Smooth muscle cell (in vitro differentiated cells): ENCODE measurements at regions not wholly inside any gene's neighbourhood (a gene's known extent, or its start where the extent isn't known, plus 50 kb on each side); places are given as distances from the start of the nearest gene placed in this dataset.

ENCODE experiments used
- DNase-seq: peaks from one replicate; lab custom pipeline; 2025; ENCODE audit not compliant: unreplicated experiment; lab: John Stamatoyannopoulos, UW
- H2AFZ ChIP-seq: fragments of 200-600 bp; sonication (generic); 2 replicates; pipeline ENCODE4 v1.6.0; 2016; ENCODE audit warnings: antibody characterized with exemption, low read depth, mild to moderate bottlenecking
- H3F3A ChIP-seq: fragments of 200-600 bp; sonication (generic); 2 replicates; pipeline ENCODE4 v1.6.0; 2017; ENCODE audit warnings: antibody characterized with exemption, low read depth
- H3K27ac ChIP-seq: fragments of 200-600 bp; sonication (generic); 2 replicates; pipeline ENCODE4 v1.5.1; 2016; ENCODE audit warnings: low read depth, mild to moderate bottlenecking
- H3K27me3 ChIP-seq: fragments of 200-600 bp; sonication (generic); 2 replicates; pipeline ENCODE4 v1.6.1; 2016; ENCODE audit warnings: low read depth, mild to moderate bottlenecking
- H3K36me3 ChIP-seq: fragments of 200-600 bp; sonication (generic); 2 replicates; pipeline ENCODE4 v1.5.1; 2016; ENCODE audit warnings: low read depth
- H3K4me1 ChIP-seq: fragments of 200-600 bp; sonication (generic); 2 replicates; pipeline ENCODE4 v1.5.1; 2016; ENCODE audit warnings: low read depth
- H3K4me2 ChIP-seq: fragments of 200-600 bp; sonication (generic); 2 replicates; pipeline ENCODE4 v1.6.0; 2016; ENCODE audit warnings: mild to moderate bottlenecking
- H3K4me3 ChIP-seq: fragments of 200-600 bp; sonication (generic); 2 replicates; pipeline ENCODE4 v1.5.1; 2016; ENCODE audit warnings: mild to moderate bottlenecking
- H3K79me2 ChIP-seq: fragments of 200-600 bp; sonication (generic); 2 replicates; pipeline ENCODE4 v1.6.0; 2016; ENCODE audit warnings: low read depth, mild to moderate bottlenecking
- H3K9ac ChIP-seq: fragments of 200-600 bp; sonication (generic); 2 replicates; pipeline ENCODE4 v1.6.0; 2016; ENCODE audit warnings: low read depth
- H3K9me3 ChIP-seq: fragments of 200-600 bp; sonication (generic); replicated peaks from 2 replicates; pipeline ENCODE4 v1.5.1; 2016; ENCODE audit warnings: low read depth
- H4K20me1 ChIP-seq: fragments of 200-600 bp; sonication (generic); 2 replicates; pipeline ENCODE4 v1.6.0; 2016; ENCODE audit warnings: low read depth
- CTCF ChIP-seq: fragments of 200-600 bp; sonication (generic); IDR thresholded peaks from 2 replicates; pipeline ENCODE4 v1.5.1; 2017; ENCODE audit warnings: borderline replicate concordance, mild to moderate bottlenecking, antibody characterized with exemption; ENCODE audit not compliant: insufficient read depth, poor library complexity, severe bottlenecking
- WGBS: methylation state at CpG from one replicate; pipeline ENCODE4 v1.1.7; 2016; ENCODE audit warnings: low lambda C conversion rate; 5-methylcytosine and 5-hydroxymethylcytosine counted together

- no peaks in the 10 kb centered on the region for H4K20me1 ChIP-seq
- no peak overlapping the region for H3K27ac ChIP-seq
- no peak overlapping the region for H3K4me3 ChIP-seq
- no peaks in the 10 kb centered on the region for H3K9me3 ChIP-seq
- no peaks in the 10 kb centered on the region for H3K4me1 ChIP-seq
- H3K4me2 ChIP-seq, result no peak overlapping the region
- DNase-seq, result no peak
- H3K9ac ChIP-seq, result no peak overlapping the region
- H3K27me3 ChIP-seq, result no peaks in the 10 kb centered on the region
- no peak for TF ChIP-seq CTCF
- no peak overlapping the region for H2AFZ ChIP-seq
- no peaks in the 10 kb centered on the region for H3K79me2 ChIP-seq
- H3F3A ChIP-seq, result no peaks in the 10 kb centered on the region
- no peaks in the 10 kb centered on the region for H3K36me3 ChIP-seq
Measured at GRCh38 chr13:83825676-83826075, 56.6 kb downstream of the SLITRK1 start.

GRCh38 chr13:83824560-83824959, 57.7 kb downstream of the SLITRK1 start:
- H4K20me1 ChIP-seq, result no peaks in the 10 kb centered on the region
- H3K9me3 ChIP-seq, result no peaks in the 10 kb centered on the region
- H3F3A ChIP-seq, result no peaks in the 10 kb centered on the region
- H3K36me3 ChIP-seq, result no peaks in the 10 kb centered on the region
- 92% methylated on average over 8 of the region's 8 CpGs for WGBS
- H2AFZ ChIP-seq, result no peak overlapping the region
- no peaks in the 10 kb centered on the region for H3K79me2 ChIP-seq
- H3K4me2 ChIP-seq, result no peak overlapping the region
- H3K4me3 ChIP-seq, result no peak overlapping the region
- H3K9ac ChIP-seq, result no peak overlapping the region
- H3K27ac ChIP-seq, result no peak overlapping the region
- TF ChIP-seq CTCF, result no peak
- no peaks in the 10 kb centered on the region for H3K4me1 ChIP-seq
- H3K27me3 ChIP-seq, result no peaks in the 10 kb centered on the region
- no peak for DNase-seq

DNA sequence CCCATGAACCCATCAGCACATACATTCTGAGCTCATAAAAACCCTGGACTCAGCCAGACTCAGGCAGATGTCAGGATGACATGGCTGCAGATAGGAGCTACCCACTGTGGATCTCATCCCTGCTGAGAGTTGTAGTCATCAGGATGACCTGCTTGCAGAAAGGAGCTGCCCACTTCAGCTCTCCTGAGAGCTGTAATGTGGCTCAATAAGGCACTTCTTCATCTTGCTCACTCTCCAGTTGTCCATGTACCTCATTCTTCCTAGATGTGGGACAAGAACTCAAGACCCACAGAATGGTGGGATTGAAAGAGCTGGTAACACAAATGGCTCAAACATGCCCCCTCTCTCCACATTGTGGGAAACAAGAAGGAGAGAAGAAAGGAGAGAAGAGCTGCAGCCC, 58.2 kb downstream of the SLITRK1 start:
- no peak for TF ChIP-seq CTCF
- H3K9ac ChIP-seq, result no peak overlapping the region
- no peak for DNase-seq

DNA sequence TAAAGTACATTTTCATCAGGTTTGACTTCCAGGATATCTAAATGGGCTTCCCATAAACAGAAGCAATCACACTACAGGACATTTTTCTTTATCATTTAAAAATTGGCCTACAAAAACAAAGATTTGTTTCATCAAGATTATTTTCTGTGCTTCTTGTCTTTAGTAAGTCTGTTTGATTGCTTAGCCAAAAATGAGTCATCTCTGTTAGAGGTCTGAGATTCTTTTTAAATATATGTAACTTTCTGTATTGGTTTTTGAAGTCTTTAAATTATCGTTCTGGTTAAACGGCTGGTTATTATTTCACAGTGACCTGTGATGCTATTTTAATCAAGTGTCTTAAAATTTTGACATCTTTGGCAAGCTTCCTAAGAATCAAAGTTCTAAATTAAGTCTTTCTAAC, 62.7 kb downstream of the SLITRK1 start:
- H3K4me1 ChIP-seq, result no peaks in the 10 kb centered on the region
- H3K27me3 ChIP-seq, result no peaks in the 10 kb centered on the region
- 56% methylated on average over 2 of the region's 2 CpGs for WGBS
- no peak overlapping the region for H3K4me2 ChIP-seq
- no peak for DNase-seq
- H3F3A ChIP-seq, result no peaks in the 10 kb centered on the region
- H3K4me3 ChIP-seq, result no peak overlapping the region
- peak overlapping the region; percentile 63 for H3K27ac ChIP-seq
- H3K79me2 ChIP-seq, result no peaks in the 10 kb centered on the region
- H3K36me3 ChIP-seq, result no peaks in the 10 kb centered on the region
- no peak for TF ChIP-seq CTCF
- no peaks in the 10 kb centered on the region for H4K20me1 ChIP-seq
- H3K9me3 ChIP-seq, result no peaks in the 10 kb centered on the region
- no peak overlapping the region for H2AFZ ChIP-seq
- H3K9ac ChIP-seq, result no peak overlapping the region

More for the DNA sequence above, 58.2 kb downstream of the SLITRK1 start:
- H3K9me3 ChIP-seq, result no peaks in the 10 kb centered on the region
- no peaks in the 10 kb centered on the region for H3K79me2 ChIP-seq
- no peaks in the 10 kb centered on the region for H3K27me3 ChIP-seq
- no peak overlapping the region for H3K4me3 ChIP-seq
- H4K20me1 ChIP-seq, result no peaks in the 10 kb centered on the region
- H3K4me1 ChIP-seq, result no peaks in the 10 kb centered on the region
- H3K36me3 ChIP-seq, result no peaks in the 10 kb centered on the region
- no peak overlapping the region for H3K4me2 ChIP-seq
- H3K27ac ChIP-seq, result no peak overlapping the region
- no peak overlapping the region for H2AFZ ChIP-seq
- H3F3A ChIP-seq, result no peaks in the 10 kb centered on the region
